ENCODE measurements at regions not wholly inside any gene's neighbourhood (a gene's known extent, or its start where the extent isn't known, plus 50 kb on each side); places are given as distances from the start of the nearest gene placed in this dataset.

GRCh38 chr12:69071091-69071370, 138.1 kb upstream of the CPM start:
- intact Hi-C loops (cut with micrococcal nuclease), result no loop called here
- CTCF ChIA-PET, result interaction anchor here (1.6 to 3.6 kb wide), 2 partner anchors 203 to 241 kb away, joined by 3 to 24 read pairs; no protein-coding TSS in a partner anchor
- Mint-ChIP-seq H3K4me3 (no peak overlapping the region), H3K36me3 (ENCODE audit: low read depth) (no peaks in the 10 kb centered on the region), H3K27ac (no peak overlapping the region), H3K4me1 (ENCODE audit: low read depth) (peaks cover 15% of the 10 kb centered on the region), H3K9me3 (no peaks in the 10 kb centered on the region), H3K27me3 (peaks cover 17% of the 10 kb centered on the region)
- POLR2A ChIA-PET, result no interaction called here
- TF ChIP-seq CTCF (IDR thresholded peaks at IDR 0.05), result no peak
- no peak for ATAC-seq
- DNase-seq, result no peak

GRCh38 chr12:69073035-69073434, 140.1 kb upstream of the CPM start:
- intact Hi-C loops (cut with micrococcal nuclease), result no loop called here
- H3K27me3 Mint-ChIP-seq, result peaks cover 19% of the 10 kb centered on the region

GRCh38 chr12:69074556-69075349, 141.8 kb upstream of the CPM start:
- TF ChIP-seq CTCF (IDR thresholded peaks at IDR 0.05), result no peak
- CTCF ChIA-PET, result interaction anchor here (0.8 to 1.4 kb wide), 3 partner anchors 12 to 210 kb away, joined by 3 read pairs; no protein-coding TSS in a partner anchor
- intact Hi-C loops (cut with micrococcal nuclease), result no loop called here
- Mint-ChIP-seq H3K36me3 (ENCODE audit: low read depth) (no peaks in the 10 kb centered on the region), H3K9me3 (peaks cover 2% of the 10 kb centered on the region), H3K4me1 (ENCODE audit: low read depth) (no peaks in the 10 kb centered on the region), H3K27me3 (peaks cover 19% of the 10 kb centered on the region), H3K27ac (no peak overlapping the region), H3K4me3 (no peak overlapping the region)
- ATAC-seq, result no peak
- no peak for DNase-seq
- POLR2A ChIA-PET, result interaction anchor here (1.3 kb wide), 1 partner anchor 27 kb away, joined by 3 read pairs; no protein-coding TSS in a partner anchor

More at GRCh38 chr12:69073035-69073434, 140.1 kb upstream of the CPM start:
- DNase-seq (no peak), ATAC-seq (no peak)
- TF ChIP-seq CTCF (IDR thresholded peaks at IDR 0.05), result no peak
- H3K9me3 Mint-ChIP-seq, result peaks cover 2% of the 10 kb centered on the region
- H3K4me1 Mint-ChIP-seq (ENCODE audit: low read depth), result peaks cover 9% of the 10 kb centered on the region
- ChIA-PET POLR2A (no interaction called here), CTCF (no interaction called here)
- no peaks in the 10 kb centered on the region for H3K36me3 Mint-ChIP-seq (ENCODE audit: low read depth)
- H3K27ac Mint-ChIP-seq, result no peak overlapping the region
- no peak overlapping the region for H3K4me3 Mint-ChIP-seq

- no peak for ATAC-seq
These were observed 150.7 kb upstream of the CPM start for GRCh38 chr12:69083689-69084088.

More at GRCh38 chr12:69083689-69084088, 150.7 kb upstream of the CPM start:
- Mint-ChIP-seq H3K27me3 (peaks cover 5% of the 10 kb centered on the region), H3K36me3 (ENCODE audit: low read depth) (no peaks in the 10 kb centered on the region), H3K4me1 (ENCODE audit: low read depth) (no peaks in the 10 kb centered on the region), H3K4me3 (no peak overlapping the region), H3K27ac (no peak overlapping the region), H3K9me3 (no peaks in the 10 kb centered on the region)
- TF ChIP-seq CTCF (IDR thresholded peaks at IDR 0.05), result no peak
- CTCF ChIA-PET, result no interaction called here
- POLR2A ChIA-PET, result no interaction called here
- DNase-seq, result no peak
- intact Hi-C loops (cut with micrococcal nuclease), result no loop called here
